ENCODE measurements at regions not wholly inside any gene's neighbourhood (a gene's known extent, or its start where the extent isn't known, plus 50 kb on each side); places are given as distances from the start of the nearest gene placed in this dataset.

DNA sequence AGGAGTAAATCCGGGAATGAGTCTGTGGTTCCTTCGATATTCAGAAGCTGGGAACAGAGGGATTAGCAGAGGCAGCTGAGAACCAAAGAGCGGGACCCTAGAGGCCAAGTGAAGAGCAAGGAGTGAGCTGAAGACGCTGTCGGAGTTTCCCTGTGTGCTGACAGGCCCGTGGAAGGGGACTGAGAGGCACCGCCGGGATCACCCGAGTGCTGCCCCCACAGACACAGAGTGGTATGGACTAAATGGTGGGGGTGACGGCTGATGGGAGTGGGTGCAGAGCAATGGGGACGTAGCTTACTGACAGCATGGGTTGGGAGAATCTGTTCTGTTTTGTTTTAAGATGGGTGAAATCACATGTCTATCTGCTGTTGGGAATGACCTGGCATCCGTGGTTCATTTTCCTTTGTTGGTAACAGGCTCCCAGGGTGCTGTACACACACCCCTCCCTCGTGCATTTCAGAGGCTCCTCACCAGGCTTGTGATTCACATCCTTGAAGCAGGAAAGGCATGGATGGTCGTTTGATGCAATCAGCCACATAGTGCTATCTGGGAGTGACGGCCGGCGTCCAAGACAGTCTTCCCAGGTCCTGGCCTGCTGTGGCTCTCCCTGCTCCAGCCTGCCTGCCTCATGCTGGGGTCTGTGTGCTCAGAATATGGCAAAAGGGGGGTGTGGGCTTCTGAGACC lies 97.4 kb downstream of the THBS2 start:
- TF ChIP-seq, protein P1, sequence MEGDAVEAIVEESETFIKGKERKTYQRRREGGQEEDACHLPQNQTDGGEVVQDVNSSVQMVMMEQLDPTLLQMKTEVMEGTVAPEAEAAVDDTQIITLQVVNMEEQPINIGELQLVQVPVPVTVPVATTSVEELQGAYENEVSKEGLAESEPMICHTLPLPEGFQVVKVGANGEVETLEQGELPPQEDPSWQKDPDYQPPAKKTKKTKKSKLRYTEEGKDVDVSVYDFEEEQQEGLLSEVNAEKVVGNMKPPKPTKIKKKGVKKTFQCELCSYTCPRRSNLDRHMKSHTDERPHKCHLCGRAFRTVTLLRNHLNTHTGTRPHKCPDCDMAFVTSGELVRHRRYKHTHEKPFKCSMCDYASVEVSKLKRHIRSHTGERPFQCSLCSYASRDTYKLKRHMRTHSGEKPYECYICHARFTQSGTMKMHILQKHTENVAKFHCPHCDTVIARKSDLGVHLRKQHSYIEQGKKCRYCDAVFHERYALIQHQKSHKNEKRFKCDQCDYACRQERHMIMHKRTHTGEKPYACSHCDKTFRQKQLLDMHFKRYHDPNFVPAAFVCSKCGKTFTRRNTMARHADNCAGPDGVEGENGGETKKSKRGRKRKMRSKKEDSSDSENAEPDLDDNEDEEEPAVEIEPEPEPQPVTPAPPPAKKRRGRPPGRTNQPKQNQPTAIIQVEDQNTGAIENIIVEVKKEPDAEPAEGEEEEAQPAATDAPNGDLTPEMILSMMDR (IDR thresholded peaks at IDR 0.05) = no peak
- no peaks in the 10 kb centered on the region for H3K9me3 ChIP-seq
- H3K4me3 ChIP-seq = no peak overlapping the region
- no peaks in the 10 kb centered on the region for H3K27me3 ChIP-seq
- no peak overlapping the region for H3K27ac ChIP-seq
- no peaks in the 10 kb centered on the region for H3K4me1 ChIP-seq
- ATAC-seq = peak; percentile 13
- DNase-seq = peak in 1 of 4 donors; percentile 46
- intact Hi-C loops (cut with DNase I) = no loop called here
- no peaks in the 10 kb centered on the region for H3K36me3 ChIP-seq

DNA sequence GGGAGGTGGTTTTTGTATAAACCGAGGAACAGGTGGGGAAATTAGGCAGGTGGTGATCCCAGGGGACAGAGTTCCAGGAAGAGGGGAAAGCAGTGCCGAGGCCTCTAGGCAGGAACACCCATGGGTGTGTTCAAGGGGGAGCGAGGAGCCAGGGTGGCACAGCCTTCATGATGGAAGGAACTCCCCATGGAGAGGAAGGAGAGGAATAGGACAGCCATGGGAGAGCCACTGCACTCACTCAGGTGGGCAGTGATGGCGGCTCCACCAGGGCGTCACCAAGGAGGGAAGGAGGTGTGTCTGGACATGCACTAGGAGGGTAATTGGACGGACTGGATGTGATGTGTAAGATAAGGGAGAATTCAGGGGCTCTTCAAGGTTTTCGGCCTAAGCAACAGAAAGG lies 98.2 kb downstream of the THBS2 start:
- no peaks in the 10 kb centered on the region for H3K4me1 ChIP-seq
- no peak for DNase-seq

DNA sequence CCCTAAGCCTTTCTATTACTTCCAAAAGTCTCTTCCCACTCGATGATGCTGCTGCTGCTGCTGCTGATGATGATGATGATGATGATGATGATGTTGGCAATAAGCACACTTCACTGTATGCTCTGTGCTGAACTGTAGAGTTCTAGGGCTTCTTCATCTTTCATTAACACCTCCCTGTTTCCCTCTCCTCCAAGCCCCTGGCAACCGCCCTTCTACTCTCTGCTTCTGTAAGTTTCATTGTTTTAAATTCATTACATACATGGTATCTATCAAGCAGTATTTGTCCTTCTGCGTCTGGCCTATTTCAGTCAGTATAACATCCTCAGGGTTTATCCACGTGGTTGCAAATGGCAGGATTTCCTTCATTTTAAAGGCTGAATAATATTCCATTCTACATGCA lies 100.2 kb downstream of the THBS2 start:
- no peak overlapping the region for H3K27ac ChIP-seq
- DNase-seq (no peak), ATAC-seq (no peak)
- TF ChIP-seq, protein P1 (IDR thresholded peaks at IDR 0.05) = no peak
- H3K36me3 ChIP-seq = no peaks in the 10 kb centered on the region
- no peaks in the 10 kb centered on the region for H3K27me3 ChIP-seq
- no peak overlapping the region for H3K4me3 ChIP-seq
- intact Hi-C loops (cut with DNase I) = no loop called here
- H3K4me1 ChIP-seq = no peaks in the 10 kb centered on the region
- peaks cover 0 to 18% of the 10 kb centered on the region in 2 donors for H3K9me3 ChIP-seq

More for the DNA sequence above, 98.2 kb downstream of the THBS2 start:
- H3K4me3 ChIP-seq = no peak overlapping the region
- H3K27me3 ChIP-seq = no peaks in the 10 kb centered on the region
- no peak for ATAC-seq
- no peaks in the 10 kb centered on the region for H3K36me3 ChIP-seq
- TF ChIP-seq, protein P1 (IDR thresholded peaks at IDR 0.05) = no peak
- H3K9me3 ChIP-seq = peaks cover 0 to 4% of the 10 kb centered on the region in 2 donors
- no peak overlapping the region for H3K27ac ChIP-seq
- intact Hi-C loops (cut with DNase I) = no loop called here

DNA sequence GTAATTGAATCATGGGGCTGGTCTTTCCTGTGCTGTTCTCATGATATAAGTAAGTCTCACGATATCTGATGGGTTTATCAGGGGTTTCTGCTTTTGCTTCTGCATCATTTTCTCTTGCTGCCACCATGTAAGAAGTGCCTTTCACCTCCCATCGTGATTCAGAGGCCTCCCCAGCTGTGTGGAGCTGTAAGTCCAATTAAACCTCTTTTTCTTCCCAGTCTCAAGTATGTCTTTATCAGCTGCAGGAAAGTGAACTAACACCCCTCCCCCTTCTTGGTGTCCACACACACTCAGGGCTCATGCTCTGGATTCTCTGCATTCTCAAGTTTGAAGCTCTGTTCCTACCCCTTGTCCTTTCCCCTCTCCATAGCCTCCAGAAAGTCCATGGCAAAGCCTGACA lies 107.1 kb downstream of the THBS2 start:
- Histone ChIP-seq H3K4me1 (no peaks in the 10 kb centered on the region), H3K4me3 (no peak overlapping the region), H3K9me3 (peaks cover 0 to 19% of the 10 kb centered on the region in 2 donors), H3K36me3 (no peaks in the 10 kb centered on the region), H3K27ac (peak overlapping the region in 1 of 2 donors; percentile 69), H3K27me3 (no peaks in the 10 kb centered on the region)
- no peak for ATAC-seq
- TF ChIP-seq, protein P1 (IDR thresholded peaks at IDR 0.05) = no peak
- intact Hi-C loops (cut with DNase I) = no loop called here
- DNase-seq = no peak

DNA sequence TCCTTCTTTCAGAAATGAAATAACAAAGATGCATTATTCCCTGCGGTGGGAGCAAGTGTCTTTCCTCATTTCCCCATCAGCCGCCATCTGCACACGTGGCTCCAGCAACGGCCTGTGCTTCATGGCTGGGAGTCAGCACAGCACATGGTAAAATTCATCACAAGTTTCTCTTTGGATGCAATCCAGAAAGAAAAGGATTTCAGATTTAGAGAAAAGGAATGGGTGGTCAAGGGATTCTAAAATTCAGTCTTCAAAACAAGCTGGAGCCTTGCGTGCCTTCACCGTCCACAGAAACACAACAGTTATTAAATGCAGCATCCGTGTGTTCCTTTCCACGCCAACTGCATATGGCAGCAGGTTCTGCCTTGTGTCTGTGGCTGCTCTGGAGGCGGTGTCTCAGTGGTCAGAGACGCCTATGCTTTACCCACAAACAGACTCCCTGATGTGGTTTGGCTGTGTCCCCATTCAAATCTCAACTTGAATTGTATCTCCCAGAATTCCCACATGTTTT lies 107.6 kb downstream of the THBS2 start:
- peak; percentile 58 for ATAC-seq
- H3K9me3 ChIP-seq = peaks cover 0 to 19% of the 10 kb centered on the region in 2 donors
- peak overlapping the region in 1 of 2 donors; percentile 69 for H3K27ac ChIP-seq

More for the DNA sequence above, 107.6 kb downstream of the THBS2 start:
- Histone ChIP-seq H3K4me1 (no peaks in the 10 kb centered on the region), H3K4me3 (no peak overlapping the region), H3K36me3 (no peaks in the 10 kb centered on the region), H3K27me3 (no peaks in the 10 kb centered on the region)
- TF ChIP-seq, protein P1 (IDR thresholded peaks at IDR 0.05) = no peak
- intact Hi-C loops (cut with DNase I) = no loop called here
- DNase-seq = peak in 1 of 4 donors; percentile 62
